HCT116 (cell line): ENCODE measurements at regions not wholly inside any gene's neighbourhood (a gene's known extent, or its start where the extent isn't known, plus 50 kb on each side); places are given as distances from the start of the nearest gene placed in this dataset.

Source experiments
- ATAC-seq: fragments of 200-7000 bp; cut with Tn5 transposase; 2 replicates; pipeline ENCODE4 v1.9.1; 2020; ENCODE audit warnings: mild to moderate bottlenecking, moderate library complexity
- BruUV-seq: library from RNA; stranded (reverse); fragments of 400-500 nt; replicated peaks from 2 replicates; lab custom pipeline; 2021; lab: Mats Ljungman, UMichigan
- CTCF ChIA-PET: fragments of 300-600 bp; sonication (Branson Sonifier 250); formaldehyde crosslinking; loops from one replicate; lab custom pipeline; 2021; ENCODE audit warnings: antibody characterized with exemption; lab: Charles Lee
- POLR2A ChIA-PET: fragments of 300-600, 350-600 bp; sonication (Branson Sonifier 250); formaldehyde crosslinking; loops from one replicate; lab custom pipeline; 2021; ENCODE audit warnings: antibody characterized with exemption; lab: Charles Lee
- RAD21 ChIA-PET, 2 experiments: fragments of 300-600 bp; sonication (Branson Sonifier 250); formaldehyde crosslinking; loops; one replicate each; lab custom pipeline; 2023; ENCODE audit warnings: low total read pairs in 2 of 2; ENCODE audit not compliant: uncharacterized antibody in 2 of 2, unreplicated experiment in 2 of 2, low non-redundant PET in 1 of 2; lab: Charles Lee
- DNase-seq: peaks from one replicate; pipeline ENCODE4 v3.0.0-alpha.2; 2010; ENCODE audit warnings: low read depth, low spot score
- H2AFZ ChIP-seq: fragments of 200-600 bp; shearing (Covaris generic), sonication (generic); 2 replicates; pipeline ENCODE4 v1.6.1; 2017; ENCODE audit warnings: low read depth, mixed run types, mixed read lengths, antibody characterized with exemption, low read length; ENCODE audit not compliant: poor library complexity, severe bottlenecking
- H3K27ac ChIP-seq: 2 replicates; pipeline ENCODE4 v1.5.1; 2012; ENCODE audit warnings: low read depth, low read length
- H3K27me3 ChIP-seq: fragments of 200-600 bp; sonication (generic); 2 replicates; pipeline ENCODE4 v1.6.1; 2016; ENCODE audit warnings: mixed run types, low read length, mixed read lengths; ENCODE audit not compliant: insufficient read depth
- H3K36me3 ChIP-seq, 2 experiments: fragments of 200-500 bp in 1 of 2; fragments of 200-600 bp in 1 of 2; sonication (Bioruptor generic) in 1 of 2; sonication (generic) in 1 of 2; 2 replicates each; pipeline versions ENCODE4 v1.5.1 to v1.6.1; 2014 to 2016; ENCODE audit warnings: low read length in 2 of 2, inconsistent platforms in 1 of 2, mixed read lengths in 1 of 2, mixed run types in 1 of 2; ENCODE audit not compliant: insufficient read depth in 2 of 2, control insufficient read depth in 1 of 2
- H3K4me1 ChIP-seq, 2 experiments: fragments of 200-600 bp in 1 of 2; sonication (generic) in 1 of 2; 2 replicates each; pipeline versions ENCODE4 v1.5.1 to v1.6.1; 2012 to 2017; ENCODE audit warnings: low read length in 2 of 2, inconsistent platforms in 1 of 2, mild to moderate bottlenecking in 1 of 2, mixed read lengths in 1 of 2, mixed run types in 1 of 2, moderate library complexity in 1 of 2; ENCODE audit not compliant: insufficient read depth in 2 of 2, control insufficient read depth in 1 of 2
- H3K4me2 ChIP-seq: fragments of 200-600 bp; sonication (generic); 2 replicates; pipeline ENCODE4 v1.6.1; 2017; ENCODE audit warnings: mixed run types, low read length, mixed read lengths
- H3K4me3 ChIP-seq, 2 experiments: fragments of 200-600 bp in 1 of 2; sonication (generic) in 1 of 2; replicated peaks in 1 of 2; 2 replicates each; pipeline ENCODE4 v1.5.1; 2011 to 2016; ENCODE audit warnings: low read length in 2 of 2, control low read depth in 1 of 2, low read depth in 1 of 2, mild to moderate bottlenecking in 1 of 2, mixed read lengths in 1 of 2, mixed run types in 1 of 2
- H3K79me2 ChIP-seq: fragments of 200-600 bp; sonication (generic); 2 replicates; pipeline ENCODE4 v1.6.1; 2017; ENCODE audit warnings: mild to moderate bottlenecking, mixed run types, low read length, moderate library complexity, mixed read lengths; ENCODE audit not compliant: insufficient read depth
- H3K9ac ChIP-seq: fragments of 200-600 bp; sonication (generic); 2 replicates; pipeline ENCODE4 v1.6.1; 2016; ENCODE audit warnings: low read length, mixed read lengths
- H3K9me2 ChIP-seq: fragments of 200-600 bp; sonication (generic), shearing (Covaris generic); 2 replicates; pipeline ENCODE4 v1.6.1; 2017; ENCODE audit warnings: mixed run types, mild to moderate bottlenecking, moderate library complexity; ENCODE audit not compliant: insufficient read depth
- H3K9me3 ChIP-seq, 2 experiments: fragments of 200-500 bp in 1 of 2; fragments of 200-600 bp in 1 of 2; sonication (Bioruptor generic) in 1 of 2; sonication (generic) in 1 of 2; 2 replicates each; pipeline ENCODE4 v1.6.1; 2014 to 2017; ENCODE audit warnings: low read length in 2 of 2, mixed read lengths in 2 of 2, inconsistent platforms in 1 of 2, low read depth in 1 of 2, mild to moderate bottlenecking in 1 of 2, mixed run types in 1 of 2, moderate library complexity in 1 of 2; ENCODE audit not compliant: control insufficient read depth in 1 of 2, insufficient read depth in 1 of 2
- H4K20me1 ChIP-seq: fragments of 200-600 bp; sonication (generic), shearing (Covaris generic); 2 replicates; pipeline ENCODE4 v1.6.1; 2017; ENCODE audit warnings: mixed run types, mild to moderate bottlenecking, moderate library complexity; ENCODE audit not compliant: insufficient read depth
- CBX3 ChIP-seq: IDR thresholded peaks from 2 replicates; pipeline ENCODE4 v1.6.1; 2012; ENCODE audit warnings: low read depth
- CEBPB ChIP-seq: IDR thresholded peaks from 2 replicates; pipeline ENCODE4 v1.6.1; 2012; ENCODE audit warnings: low read depth
- ELF1 ChIP-seq: IDR thresholded peaks from 2 replicates; pipeline ENCODE4 v1.6.1; 2012; ENCODE audit warnings: low read depth, borderline replicate concordance
- EZH2phosphoT487 ChIP-seq: fragments of 200-600 bp; IDR thresholded peaks from 2 replicates; pipeline ENCODE4 v1.6.1; 2018; ENCODE audit warnings: antibody characterized with exemption, borderline replicate concordance
- MAX ChIP-seq: IDR thresholded peaks from 2 replicates; pipeline ENCODE4 v1.6.1; 2012
- POLR2A ChIP-seq: IDR thresholded peaks from 2 replicates; pipeline ENCODE4 v1.7.0; 2011; ENCODE audit warnings: borderline replicate concordance; ENCODE audit not compliant: insufficient read depth, insufficient read length; ENCODE audit errors: extremely low read depth
- REST ChIP-seq: IDR thresholded peaks from 2 replicates; pipeline ENCODE4 v1.6.1; 2012; ENCODE audit warnings: low read depth
- SIN3A ChIP-seq: IDR thresholded peaks from 2 replicates; pipeline ENCODE4 v1.6.1; 2012; ENCODE audit warnings: low read depth
- TCF7L2 ChIP-seq: IDR thresholded peaks from 2 replicates; pipeline ENCODE4 v1.7.0; 2011; ENCODE audit warnings: borderline replicate concordance, inconsistent platforms; ENCODE audit not compliant: insufficient read depth, insufficient read length; ENCODE audit errors: extremely low read depth
- intact Hi-C: fragments of 100-400 bp; cut with micrococcal nuclease; formaldehyde crosslinking; loops from 2 replicates; pipeline ENCODE4 v1.10.0; 2022
- TF ChIP-seq, protein P1 (sequence below), 3 experiments: fragments of 200-600 bp in 1 of 3; sonication (generic) in 1 of 3; IDR thresholded peaks in 2 of 3; conservative IDR thresholded peaks in 1 of 3; 2 replicates each; pipeline ENCODE4 v1.5.1; 2012 to 2017; ENCODE audit warnings: low read depth in 2 of 3, low read length in 2 of 3, antibody characterized with exemption in 1 of 3, borderline replicate concordance in 1 of 3, control low read depth in 1 of 3, mild to moderate bottlenecking in 1 of 3, mixed read lengths in 1 of 3, mixed run types in 1 of 3, moderate library complexity in 1 of 3; ENCODE audit not compliant: insufficient read depth in 1 of 3

DNA sequence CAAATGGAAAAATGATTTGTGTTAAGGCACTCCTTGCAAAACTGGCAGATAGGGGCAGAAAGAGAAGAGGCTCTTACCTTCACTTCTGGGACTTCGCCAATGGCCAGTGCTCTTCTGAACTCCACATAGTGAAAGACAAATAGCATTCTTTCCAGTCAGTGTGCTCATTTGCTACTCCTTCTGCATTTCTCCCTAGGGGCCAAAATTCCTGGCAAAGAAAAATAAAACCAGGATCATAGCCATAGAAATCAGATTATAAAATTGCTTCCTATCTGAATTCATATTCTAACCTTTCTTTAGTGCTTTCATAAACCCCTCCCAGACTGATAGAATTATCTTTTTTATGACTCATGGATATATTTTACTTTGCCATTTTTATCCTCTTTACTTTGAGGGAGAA, 56.9 kb upstream of the PELI1 start:
- H3K4me2 ChIP-seq: no peak overlapping the region
- H3K9ac ChIP-seq: no peak overlapping the region
- no peak overlapping the region for H2AFZ ChIP-seq
- ChIA-PET POLR2A (no interaction called here), CTCF (no interaction called here), RAD21 (no interaction called here)
- no peaks in the 10 kb centered on the region for H3K9me2 ChIP-seq
- no TSS peak for BruUV-seq
- no peaks in the 10 kb centered on the region for H3K27me3 ChIP-seq
- no peaks in the 10 kb centered on the region for H3K36me3 ChIP-seq
- TF ChIP-seq REST (no peak), EZH2phosphoT487 (no peak)
- H3K4me3 ChIP-seq: no peak overlapping the region
- peaks cover 0 to 10% of the 10 kb centered on the region in 2 experiments; a peak in 1 of 4 replicates for H3K4me1 ChIP-seq
- no peak for DNase-seq
- no peak for ATAC-seq
- H3K27ac ChIP-seq: no peak overlapping the region
- H3K79me2 ChIP-seq: no peaks in the 10 kb centered on the region
- intact Hi-C loops: no loop called here
- H4K20me1 ChIP-seq: no peaks in the 10 kb centered on the region
- H3K9me3 ChIP-seq: no peaks in the 10 kb centered on the region

DNA sequence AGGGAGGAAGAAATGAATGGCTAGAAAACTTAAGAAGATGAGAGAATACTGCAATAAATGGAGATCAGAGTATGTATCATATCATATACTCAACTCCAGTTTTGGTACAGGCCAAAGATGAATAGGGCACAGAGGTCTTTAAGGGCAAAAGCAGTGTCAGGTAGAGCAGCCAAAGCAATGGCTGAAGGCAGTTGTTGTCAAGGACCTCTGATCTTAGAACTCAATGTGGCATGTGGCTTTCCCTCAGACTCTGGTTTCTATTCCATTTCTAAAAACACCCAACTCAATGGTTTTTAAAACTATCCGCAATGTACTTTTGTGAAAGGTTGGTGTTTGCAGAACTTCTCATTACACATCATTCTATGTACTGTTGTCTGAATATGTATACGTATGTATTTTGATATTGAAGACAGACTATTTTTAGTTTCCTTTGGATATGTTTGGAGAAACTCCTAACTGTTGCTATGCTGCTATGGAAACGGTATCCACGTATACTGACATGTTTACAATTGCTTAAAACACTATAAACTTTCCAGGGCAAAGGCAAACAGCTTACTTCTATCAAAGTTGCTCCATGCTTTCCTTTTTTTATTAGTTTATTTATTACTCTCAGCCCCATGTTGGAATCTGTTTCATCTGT, 58.1 kb upstream of the PELI1 start:
- Histone ChIP-seq H3K36me3 (no peaks in the 10 kb centered on the region), H3K9me3 (no peaks in the 10 kb centered on the region), H3K9ac (no peak overlapping the region), H3K9me2 (no peaks in the 10 kb centered on the region), H3K4me1 (peaks cover 0 to 10% of the 10 kb centered on the region in 2 experiments; a peak in 1 of 4 replicates), H3K27me3 (no peaks in the 10 kb centered on the region), H3K79me2 (no peaks in the 10 kb centered on the region), H3K27ac (no peak overlapping the region), H4K20me1 (no peaks in the 10 kb centered on the region), H2AFZ (peak overlapping the region; percentile 2), H3K4me3 (no peak overlapping the region), H3K4me2 (no peak overlapping the region)
- BruUV-seq: no TSS peak
- RAD21 ChIA-PET: no interaction called here
- intact Hi-C loops: no loop called here
- DNase-seq (no peak), ATAC-seq (no peak)
- POLR2A ChIA-PET: no interaction called here
- CTCF ChIA-PET: no interaction called here
- TF ChIP-seq ELF1: no peak
- no peak for TF ChIP-seq MAX
- no peak for TF ChIP-seq SIN3A
- TF ChIP-seq CEBPB: no peak
- no peak for TF ChIP-seq TCF7L2
- no peak for TF ChIP-seq POLR2A
- TF ChIP-seq, protein P1, sequence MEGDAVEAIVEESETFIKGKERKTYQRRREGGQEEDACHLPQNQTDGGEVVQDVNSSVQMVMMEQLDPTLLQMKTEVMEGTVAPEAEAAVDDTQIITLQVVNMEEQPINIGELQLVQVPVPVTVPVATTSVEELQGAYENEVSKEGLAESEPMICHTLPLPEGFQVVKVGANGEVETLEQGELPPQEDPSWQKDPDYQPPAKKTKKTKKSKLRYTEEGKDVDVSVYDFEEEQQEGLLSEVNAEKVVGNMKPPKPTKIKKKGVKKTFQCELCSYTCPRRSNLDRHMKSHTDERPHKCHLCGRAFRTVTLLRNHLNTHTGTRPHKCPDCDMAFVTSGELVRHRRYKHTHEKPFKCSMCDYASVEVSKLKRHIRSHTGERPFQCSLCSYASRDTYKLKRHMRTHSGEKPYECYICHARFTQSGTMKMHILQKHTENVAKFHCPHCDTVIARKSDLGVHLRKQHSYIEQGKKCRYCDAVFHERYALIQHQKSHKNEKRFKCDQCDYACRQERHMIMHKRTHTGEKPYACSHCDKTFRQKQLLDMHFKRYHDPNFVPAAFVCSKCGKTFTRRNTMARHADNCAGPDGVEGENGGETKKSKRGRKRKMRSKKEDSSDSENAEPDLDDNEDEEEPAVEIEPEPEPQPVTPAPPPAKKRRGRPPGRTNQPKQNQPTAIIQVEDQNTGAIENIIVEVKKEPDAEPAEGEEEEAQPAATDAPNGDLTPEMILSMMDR (IDR thresholded peaks at IDR 0.05 in 2 of 3, conservative IDR thresholded peaks at IDR 0.05 in 1 of 3; ENCODE audit: borderline replicate concordance in 1 of 3, insufficient read depth in 1 of 3, low read depth in 2 of 3, low read length in 2 of 3): no peak
- no peak for TF ChIP-seq CBX3
